Nucleus accumbens (tissue), 56 donors: ENCODE measurements at regions not wholly inside any gene's neighbourhood (a gene's known extent, or its start where the extent isn't known, plus 50 kb on each side); places are given as distances from the start of the nearest gene placed in this dataset.

ENCODE experiments used
- DNase-seq, 56 donors: peaks; one replicate each; lab custom pipeline; 2025; lab: John Stamatoyannopoulos, UW

- no peak for DNase-seq
These were observed 95.8 kb upstream of the ADAMTS16 start for GRCh38 chr5:5044247-5044840.

- no peak for DNase-seq
These were observed 93.2 kb upstream of the ADAMTS16 start for GRCh38 chr5:5046680-5047502.

GRCh38 chr5:5050801-5051200 is 89.3 kb upstream of the ADAMTS16 start:
- DNase-seq: no peak

- no peak for DNase-seq
These were observed 84.4 kb upstream of the ADAMTS16 start for GRCh38 chr5:5055712-5056111.

- no peak for DNase-seq
These were observed 78.3 kb upstream of the ADAMTS16 start for GRCh38 chr5:5061836-5062235.

GRCh38 chr5:5062525-5063302 is 77.4 kb upstream of the ADAMTS16 start:
- DNase-seq: no peak

- no peak for DNase-seq
These were observed 76.6 kb upstream of the ADAMTS16 start for GRCh38 chr5:5063533-5063953.

- no peak for DNase-seq
These were observed 74.7 kb upstream of the ADAMTS16 start for GRCh38 chr5:5065472-5065871.

GRCh38 chr5:5066276-5067186 is 73.6 kb upstream of the ADAMTS16 start:
- no peak for DNase-seq

GRCh38 chr5:5069851-5070250 is 70.3 kb upstream of the ADAMTS16 start:
- no peak for DNase-seq

GRCh38 chr5:5071554-5071953 is 68.6 kb upstream of the ADAMTS16 start:
- DNase-seq: no peak

- DNase-seq: no peak
These were observed 62.9 kb upstream of the ADAMTS16 start for GRCh38 chr5:5077236-5077635.

- no peak for DNase-seq
These were observed 61.9 kb upstream of the ADAMTS16 start for GRCh38 chr5:5078009-5078897.

GRCh38 chr5:5079876-5080275 is 60.3 kb upstream of the ADAMTS16 start:
- no peak for DNase-seq

- no peak for DNase-seq
These were observed 59.3 kb upstream of the ADAMTS16 start for GRCh38 chr5:5080790-5081189.

GRCh38 chr5:5085381-5085780 is 54.7 kb upstream of the ADAMTS16 start:
- DNase-seq: no peak

GRCh38 chr5:5089895-5090649 is 50.1 kb upstream of the ADAMTS16 start:
- no peak for DNase-seq
